IMR-90 (cell line): ENCODE measurements at regions not wholly inside any gene's neighbourhood (a gene's known extent, or its start where the extent isn't known, plus 50 kb on each side); places are given as distances from the start of the nearest gene placed in this dataset.

Experiments used
- POLR2A ChIP-seq: IDR thresholded peaks from 2 replicates; pipeline ENCODE4 v1.6.1; 2012; ENCODE audit warnings: mild to moderate bottlenecking, low read depth, low read length
- RFX5 ChIP-seq: IDR thresholded peaks from 2 replicates; pipeline ENCODE4 v1.8.0; 2012; ENCODE audit warnings: low read depth, mild to moderate bottlenecking, low read length, moderate library complexity

DNA sequence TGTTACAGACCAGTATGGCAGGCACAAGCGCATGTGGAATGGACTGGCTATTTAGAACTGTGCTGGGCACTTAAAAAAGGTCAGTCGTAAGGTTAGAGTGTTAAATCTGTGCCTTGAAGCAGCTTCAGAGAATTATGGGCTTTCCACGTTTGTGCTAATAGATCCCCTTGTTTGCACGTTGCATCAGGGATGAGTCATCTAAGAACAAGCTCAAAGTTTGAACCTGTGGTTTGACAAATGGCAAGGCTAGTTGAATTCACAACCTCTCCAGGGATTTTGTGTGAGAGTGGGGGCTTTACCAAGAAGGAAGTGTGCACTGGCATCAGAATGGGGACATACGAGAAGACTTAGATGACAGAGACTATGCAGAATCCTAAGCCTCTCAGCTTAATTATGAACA, 249.6 kb downstream of the IRX1 start:
- TF ChIP-seq RFX5 (no peak), POLR2A (no peak)
